ENCODE measurements at regions not wholly inside any gene's neighbourhood (a gene's known extent, or its start where the extent isn't known, plus 50 kb on each side); places are given as distances from the start of the nearest gene placed in this dataset.
"Not testable (repeated sequence)": the region's sequence is repeated elsewhere in the genome, so short reads cannot be mapped to it uniquely, and the experiment has no call there.

- H3K27me3 Mint-ChIP-seq, H3K27ac Mint-ChIP-seq, H3K36me3 Mint-ChIP-seq, H3K4me1 Mint-ChIP-seq, H3K4me3 Mint-ChIP-seq, DNase-seq: not testable (repeated sequence)
- H3K9me3 Mint-ChIP-seq: peaks cover 23% of the 10 kb centered on the region
Measured at GRCh38 chr12:58704770-58705169, 215.5 kb downstream of the LRIG3 start.

DNA sequence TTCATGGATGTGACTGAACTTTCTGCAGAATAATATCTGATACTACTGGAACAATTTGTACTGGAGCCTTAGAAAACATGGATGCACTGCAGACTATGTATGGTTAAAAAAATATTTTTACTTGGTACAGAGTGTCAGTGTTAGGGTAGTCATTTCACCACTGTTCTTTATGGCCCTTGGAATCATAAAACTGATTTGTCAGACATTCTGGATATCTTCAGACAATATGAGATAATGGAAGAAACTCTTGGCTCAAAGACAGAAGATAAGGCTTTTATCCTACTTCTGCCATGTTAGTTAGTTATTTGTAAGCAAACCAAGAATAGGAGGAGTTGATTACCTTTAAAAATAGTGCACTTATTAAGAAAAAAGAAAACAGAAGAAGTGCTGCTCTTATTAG is 209.4 kb downstream of the LRIG3 start:
- no peak for DNase-seq
- Mint-ChIP-seq H3K36me3 (no peaks in the 10 kb centered on the region), H3K4me1 (no peaks in the 10 kb centered on the region), H3K27me3 (no peaks in the 10 kb centered on the region), H3K27ac (no peak overlapping the region), H3K4me3 (no peak overlapping the region), H3K9me3 (peaks cover 15% of the 10 kb centered on the region)

DNA sequence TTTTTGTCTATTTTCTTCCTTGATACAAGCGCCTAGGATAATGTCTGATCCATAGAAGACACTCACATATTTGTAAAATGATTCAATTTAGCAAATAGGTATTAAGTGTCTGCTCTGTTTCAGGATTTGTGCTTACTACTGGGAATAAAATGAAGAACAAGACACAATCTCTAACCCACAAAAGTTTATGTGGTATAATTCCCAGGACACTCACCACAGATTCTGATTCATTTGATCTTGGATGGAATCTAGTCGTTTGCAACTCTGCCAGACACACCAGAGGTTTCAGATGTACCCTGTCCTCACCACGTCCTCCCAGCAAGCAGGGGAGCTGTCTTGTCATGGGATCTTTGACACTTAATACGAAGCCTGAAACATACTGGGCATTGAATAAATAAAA is 208.3 kb downstream of the LRIG3 start:
- H3K36me3 Mint-ChIP-seq: no peaks in the 10 kb centered on the region
- H3K27me3 Mint-ChIP-seq: no peaks in the 10 kb centered on the region
- no peak overlapping the region for H3K4me3 Mint-ChIP-seq
- H3K9me3 Mint-ChIP-seq: peaks cover 13% of the 10 kb centered on the region
- no peak overlapping the region for H3K27ac Mint-ChIP-seq
- DNase-seq: no peak
- no peaks in the 10 kb centered on the region for H3K4me1 Mint-ChIP-seq

DNA sequence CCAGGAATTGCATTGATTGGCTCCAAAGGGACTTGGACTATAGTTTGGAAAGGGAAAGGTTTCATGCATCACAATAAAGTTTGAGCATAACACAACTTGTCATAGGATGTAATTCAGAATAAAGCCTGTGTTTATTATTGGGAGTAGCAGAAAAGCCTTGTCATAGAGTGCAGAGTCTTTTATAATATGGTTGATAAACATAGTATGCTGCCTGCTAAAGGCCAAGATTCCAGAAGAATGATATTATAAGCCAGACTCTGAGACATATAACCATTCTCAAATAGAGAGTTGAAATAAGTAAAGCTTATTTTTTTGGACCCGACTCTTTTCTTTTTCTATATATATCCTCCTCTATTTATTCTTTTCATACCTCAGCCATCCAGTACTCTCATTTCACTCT is 207.3 kb downstream of the LRIG3 start:
- H3K27me3 Mint-ChIP-seq: no peaks in the 10 kb centered on the region
- H3K27ac Mint-ChIP-seq: no peak overlapping the region
- no peak for DNase-seq
- no peaks in the 10 kb centered on the region for H3K36me3 Mint-ChIP-seq
- no peaks in the 10 kb centered on the region for H3K4me1 Mint-ChIP-seq
- peaks cover 5% of the 10 kb centered on the region for H3K9me3 Mint-ChIP-seq
- H3K4me3 Mint-ChIP-seq: no peak overlapping the region

- Mint-ChIP-seq H3K4me3 (no peak overlapping the region), H3K9me3 (no peaks in the 10 kb centered on the region), H3K4me1 (no peaks in the 10 kb centered on the region), H3K27me3 (no peaks in the 10 kb centered on the region), H3K27ac (no peak overlapping the region), H3K36me3 (no peaks in the 10 kb centered on the region)
- DNase-seq: no peak
Measured at GRCh38 chr12:58719161-58719560, 201.1 kb downstream of the LRIG3 start.

- H3K9me3 Mint-ChIP-seq: no peaks in the 10 kb centered on the region
- H3K36me3 Mint-ChIP-seq: no peaks in the 10 kb centered on the region
- no peaks in the 10 kb centered on the region for H3K27me3 Mint-ChIP-seq
- DNase-seq: no peak
- no peaks in the 10 kb centered on the region for H3K4me1 Mint-ChIP-seq
- no peak overlapping the region for H3K4me3 Mint-ChIP-seq
- H3K27ac Mint-ChIP-seq: no peak overlapping the region
Measured at GRCh38 chr12:58720421-58720820, 199.9 kb downstream of the LRIG3 start.

GRCh38 chr12:58725400-58726105 is 194.8 kb downstream of the LRIG3 start:
- no peak overlapping the region for H3K4me3 Mint-ChIP-seq
- no peaks in the 10 kb centered on the region for H3K4me1 Mint-ChIP-seq
- no peak overlapping the region for H3K27ac Mint-ChIP-seq
- no peaks in the 10 kb centered on the region for H3K36me3 Mint-ChIP-seq
- H3K27me3 Mint-ChIP-seq: no peaks in the 10 kb centered on the region
- no peak for DNase-seq
- H3K9me3 Mint-ChIP-seq: peaks cover 1% of the 10 kb centered on the region

DNA sequence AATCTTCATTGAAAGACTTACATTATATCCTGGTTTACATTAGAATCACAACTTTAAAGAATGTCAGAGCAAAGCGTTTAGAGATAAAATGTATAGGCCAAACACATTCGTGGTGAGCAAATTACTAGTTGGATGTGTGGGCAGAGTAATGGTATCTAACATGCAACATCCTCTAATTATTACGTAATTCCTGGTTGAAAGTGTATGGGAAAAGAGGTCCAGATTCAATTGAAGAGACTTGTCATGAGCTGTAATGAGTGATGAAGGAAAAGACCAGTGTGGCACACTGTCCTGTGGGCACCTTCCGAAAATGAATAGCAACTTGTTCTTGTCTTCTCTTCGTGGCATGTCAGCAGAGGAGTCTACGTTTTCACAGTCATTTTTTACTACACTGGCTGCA is 192.8 kb downstream of the LRIG3 start:
- H3K36me3 Mint-ChIP-seq: no peaks in the 10 kb centered on the region
- no peak overlapping the region for H3K27ac Mint-ChIP-seq
- no peak overlapping the region for H3K4me3 Mint-ChIP-seq
- H3K9me3 Mint-ChIP-seq: peaks cover 2% of the 10 kb centered on the region
- no peaks in the 10 kb centered on the region for H3K4me1 Mint-ChIP-seq
- H3K27me3 Mint-ChIP-seq: no peaks in the 10 kb centered on the region
- DNase-seq: no peak

DNA sequence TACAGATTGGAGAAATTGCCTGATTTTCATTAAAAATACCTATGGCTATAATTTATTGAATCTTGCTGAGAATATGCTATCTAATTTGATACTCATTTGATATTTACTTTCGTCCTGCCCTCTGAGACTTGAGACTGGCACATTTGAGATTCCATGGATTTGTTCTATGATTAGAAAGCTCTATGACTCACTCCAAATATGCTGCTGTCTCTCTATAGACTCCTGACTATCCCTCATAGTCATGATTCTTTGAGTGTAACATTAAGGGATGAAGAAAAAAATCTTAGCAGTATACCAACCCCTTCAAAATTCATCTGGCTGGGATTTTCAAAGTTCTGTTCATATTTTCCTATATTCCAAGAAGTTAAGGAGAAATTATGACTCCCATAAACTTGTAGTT is 191.9 kb downstream of the LRIG3 start:
- Mint-ChIP-seq H3K4me3 (no peak overlapping the region), H3K36me3 (no peaks in the 10 kb centered on the region), H3K27ac (no peak overlapping the region), H3K27me3 (no peaks in the 10 kb centered on the region), H3K4me1 (no peaks in the 10 kb centered on the region), H3K9me3 (peaks cover 2% of the 10 kb centered on the region)
- no peak for DNase-seq

DNA sequence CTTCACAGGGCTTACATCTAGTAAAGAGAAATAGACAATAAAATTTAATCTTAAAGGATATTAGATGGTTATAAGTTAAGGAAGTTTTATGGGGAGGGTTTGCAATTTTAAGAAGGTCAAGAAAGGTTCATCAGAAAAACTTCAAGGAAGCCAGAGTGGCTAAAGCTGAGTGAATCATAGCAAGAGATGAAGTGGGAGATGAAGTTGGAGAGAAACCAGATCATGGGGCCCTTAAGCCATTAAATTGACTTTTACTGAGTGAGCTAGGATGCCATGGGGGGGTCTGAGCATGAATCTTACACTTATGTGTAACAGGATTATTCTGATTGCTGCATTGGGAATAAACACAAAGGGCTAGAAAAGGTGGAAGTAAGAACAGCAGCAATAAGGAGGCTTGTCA is 189.2 kb downstream of the LRIG3 start:
- no peaks in the 10 kb centered on the region for H3K4me1 Mint-ChIP-seq
- no peaks in the 10 kb centered on the region for H3K36me3 Mint-ChIP-seq
- no peak overlapping the region for H3K4me3 Mint-ChIP-seq
- no peak for DNase-seq
- H3K27ac Mint-ChIP-seq: no peak overlapping the region
- peaks cover 2% of the 10 kb centered on the region for H3K9me3 Mint-ChIP-seq
- no peaks in the 10 kb centered on the region for H3K27me3 Mint-ChIP-seq

GRCh38 chr12:58732894-58733293 is 187.4 kb downstream of the LRIG3 start:
- no peak overlapping the region for H3K4me3 Mint-ChIP-seq
- no peaks in the 10 kb centered on the region for H3K36me3 Mint-ChIP-seq
- DNase-seq: no peak
- no peaks in the 10 kb centered on the region for H3K27me3 Mint-ChIP-seq
- no peaks in the 10 kb centered on the region for H3K4me1 Mint-ChIP-seq
- H3K9me3 Mint-ChIP-seq: peaks cover 2% of the 10 kb centered on the region
- H3K27ac Mint-ChIP-seq: no peak overlapping the region

GRCh38 chr12:58741226-58741625 is 179.1 kb downstream of the LRIG3 start:
- Mint-ChIP-seq H3K4me3 (no peak overlapping the region), H3K36me3 (no peaks in the 10 kb centered on the region), H3K4me1 (no peaks in the 10 kb centered on the region), H3K9me3 (peaks cover 1% of the 10 kb centered on the region), H3K27ac (no peak overlapping the region), H3K27me3 (no peaks in the 10 kb centered on the region)
- no peak for DNase-seq

DNA sequence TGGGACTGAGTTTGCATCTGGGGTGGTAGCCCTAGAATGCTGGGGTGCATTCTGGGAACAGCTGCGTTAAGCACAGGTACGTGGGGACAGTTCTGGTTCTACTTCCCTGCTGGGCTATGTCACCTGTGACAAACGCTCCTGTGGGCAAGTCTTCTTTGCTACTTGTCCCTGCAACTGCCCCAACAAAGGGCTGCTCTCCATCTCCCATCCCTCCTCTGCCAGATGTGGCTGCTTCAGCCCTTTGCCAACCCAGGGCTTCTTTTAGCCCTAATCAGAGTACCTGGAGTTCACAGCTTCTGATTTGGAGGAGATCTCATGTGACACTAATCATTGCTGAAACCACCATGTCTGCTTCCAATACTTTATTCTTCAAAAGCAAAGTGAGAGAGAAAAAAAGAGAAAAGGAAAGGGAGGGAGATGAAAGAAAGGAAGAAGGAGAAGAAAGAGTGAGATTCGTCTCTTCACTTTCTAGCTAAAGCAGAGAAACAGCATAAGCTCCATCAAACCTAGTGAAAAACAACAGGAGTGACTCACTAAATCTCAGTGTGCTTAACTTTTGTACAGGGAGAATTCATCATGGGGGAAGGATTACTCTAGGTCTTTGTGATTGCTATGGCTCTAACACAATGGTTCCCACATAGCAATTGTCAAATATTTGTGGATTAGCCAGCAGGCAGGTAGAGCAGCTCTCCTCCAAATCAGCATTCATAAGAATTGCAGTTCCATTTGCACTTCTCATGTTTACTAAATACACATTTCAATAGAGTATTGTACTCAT is 174.8 kb downstream of the LRIG3 start:
- peaks cover 5% of the 10 kb centered on the region for H3K9me3 Mint-ChIP-seq
- H3K4me1 Mint-ChIP-seq: no peaks in the 10 kb centered on the region
- no peaks in the 10 kb centered on the region for H3K27me3 Mint-ChIP-seq
- H3K36me3 Mint-ChIP-seq: no peaks in the 10 kb centered on the region
- DNase-seq: no peak
- H3K4me3 Mint-ChIP-seq: no peak overlapping the region
- H3K27ac Mint-ChIP-seq: no peak overlapping the region

DNA sequence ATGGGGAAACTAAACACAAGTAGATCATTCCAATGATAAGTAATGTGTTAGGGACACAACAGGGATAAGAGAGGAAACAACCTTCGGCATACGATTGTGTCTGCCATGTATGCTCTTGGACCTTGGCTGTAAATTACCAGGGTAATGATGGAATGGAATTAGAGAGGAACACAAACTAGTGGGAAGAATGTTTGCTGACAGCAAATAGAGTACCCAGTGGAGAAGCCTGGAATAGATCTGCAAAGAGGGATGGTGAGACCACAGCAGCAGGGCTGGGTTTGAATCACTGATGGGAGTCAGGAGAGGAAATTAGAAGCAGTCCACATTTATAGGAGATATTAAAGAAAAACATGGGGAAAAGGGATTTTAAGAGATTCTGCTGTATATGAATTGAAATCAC is 172.8 kb downstream of the LRIG3 start:
- H3K27ac Mint-ChIP-seq: no peak overlapping the region
- peaks cover 4% of the 10 kb centered on the region for H3K9me3 Mint-ChIP-seq
- no peaks in the 10 kb centered on the region for H3K36me3 Mint-ChIP-seq
- H3K27me3 Mint-ChIP-seq: no peaks in the 10 kb centered on the region
- DNase-seq: no peak
- H3K4me1 Mint-ChIP-seq: no peaks in the 10 kb centered on the region
- H3K4me3 Mint-ChIP-seq: no peak overlapping the region

- DNase-seq: no peak
- no peak overlapping the region for H3K4me3 Mint-ChIP-seq
- H3K4me1 Mint-ChIP-seq: no peaks in the 10 kb centered on the region
- H3K36me3 Mint-ChIP-seq: no peaks in the 10 kb centered on the region
- no peaks in the 10 kb centered on the region for H3K27me3 Mint-ChIP-seq
- H3K9me3 Mint-ChIP-seq: peaks cover 4% of the 10 kb centered on the region
- H3K27ac Mint-ChIP-seq: no peak overlapping the region
Measured at GRCh38 chr12:58750484-58750883, 169.8 kb downstream of the LRIG3 start.

- H3K27me3 Mint-ChIP-seq: no peaks in the 10 kb centered on the region
- no peak for DNase-seq
- H3K27ac Mint-ChIP-seq: no peak overlapping the region
- no peaks in the 10 kb centered on the region for H3K36me3 Mint-ChIP-seq
- no peaks in the 10 kb centered on the region for H3K4me1 Mint-ChIP-seq
- peaks cover 3% of the 10 kb centered on the region for H3K9me3 Mint-ChIP-seq
- no peak overlapping the region for H3K4me3 Mint-ChIP-seq
Measured at GRCh38 chr12:58757422-58757821, 162.9 kb downstream of the LRIG3 start.
